D341Med (cell line): ENCODE measurements at regions not wholly inside any gene's neighbourhood (a gene's known extent, or its start where the extent isn't known, plus 50 kb on each side); places are given as distances from the start of the nearest gene placed in this dataset.
"Not testable (repeated sequence)": the region's sequence is repeated elsewhere in the genome, so short reads cannot be mapped to it uniquely, and the experiment has no call there.

Experiments
- DNase-seq: peaks from one replicate; pipeline ENCODE4 v3.0.0; 2012; ENCODE audit warnings: low spot score

DNA sequence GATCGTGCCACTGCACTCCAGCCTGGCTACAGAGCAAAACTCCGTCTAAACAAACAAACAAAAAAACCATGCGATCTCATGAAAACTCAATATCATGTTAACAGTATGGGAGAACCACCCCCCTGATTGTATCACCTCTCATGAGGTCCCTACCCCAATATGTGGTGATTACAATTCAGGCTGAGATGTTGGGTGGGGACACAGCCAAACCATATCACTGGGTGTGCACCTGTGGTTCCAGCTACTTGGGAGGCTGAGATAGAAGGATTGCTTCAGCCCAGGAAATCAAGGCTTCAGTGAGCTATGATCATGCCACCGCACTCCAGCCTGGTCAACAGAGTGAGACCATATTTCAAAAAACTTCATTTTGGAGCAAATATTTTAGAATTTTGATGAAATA lies 1094.7 kb upstream of the CDH8 start:
- no peak for DNase-seq

DNA sequence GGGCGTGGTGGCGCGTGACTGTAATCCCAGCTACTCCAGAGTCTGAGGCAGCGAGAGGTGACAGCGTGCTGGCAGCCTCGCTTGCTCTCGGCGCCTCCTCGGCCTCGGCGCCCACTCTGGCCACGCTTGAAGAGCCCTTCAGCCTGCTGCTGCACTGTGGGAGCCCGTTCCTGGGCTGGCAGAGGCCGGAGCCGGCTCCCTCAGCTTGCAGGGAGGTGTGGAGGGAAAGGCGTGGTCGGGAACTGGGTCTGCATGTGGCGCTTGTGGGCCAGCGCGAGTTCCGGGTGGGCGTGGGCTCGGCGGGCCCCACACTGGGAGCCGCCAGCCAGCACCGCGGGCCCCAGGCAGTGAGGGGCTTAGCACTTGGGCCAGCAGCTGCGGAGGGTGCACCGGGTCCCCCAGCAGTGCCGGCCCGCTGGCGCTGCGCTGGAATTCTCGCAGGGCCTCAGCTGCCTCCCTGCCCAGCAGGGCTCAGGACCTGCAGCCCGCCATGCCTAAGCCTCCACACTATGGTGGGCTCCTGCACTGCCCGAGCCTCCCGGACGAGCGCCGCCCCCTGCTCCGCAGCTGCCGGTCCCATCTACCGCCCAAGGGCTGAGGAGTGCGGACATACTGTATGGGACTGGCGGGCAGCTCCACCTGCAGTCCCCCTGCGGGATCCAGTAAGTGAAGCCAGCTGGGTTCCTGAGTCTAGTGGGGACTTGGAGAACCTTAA lies 1093.3 kb upstream of the CDH8 start:
- no peak for DNase-seq

DNA sequence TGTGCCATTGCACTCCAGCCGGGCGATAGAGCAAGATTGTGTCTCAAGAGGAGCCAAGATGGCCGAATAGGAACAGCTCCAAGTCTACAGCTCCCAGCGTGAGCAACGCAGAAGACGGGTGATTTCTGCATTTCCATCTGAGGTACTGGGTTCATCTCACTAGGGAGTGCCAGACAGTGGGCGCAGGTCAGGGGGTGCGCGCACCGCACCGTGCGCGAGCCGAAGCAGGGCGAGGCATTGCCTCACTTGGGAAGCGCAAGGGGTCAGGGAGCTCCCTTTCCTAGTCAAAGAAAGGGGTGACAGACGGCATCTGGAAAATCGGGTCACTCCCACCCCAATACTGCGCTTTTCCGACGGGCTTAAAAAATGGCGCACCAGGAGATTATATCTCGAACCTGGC lies 1083.7 kb upstream of the CDH8 start:
- not testable (repeated sequence) for DNase-seq

DNA sequence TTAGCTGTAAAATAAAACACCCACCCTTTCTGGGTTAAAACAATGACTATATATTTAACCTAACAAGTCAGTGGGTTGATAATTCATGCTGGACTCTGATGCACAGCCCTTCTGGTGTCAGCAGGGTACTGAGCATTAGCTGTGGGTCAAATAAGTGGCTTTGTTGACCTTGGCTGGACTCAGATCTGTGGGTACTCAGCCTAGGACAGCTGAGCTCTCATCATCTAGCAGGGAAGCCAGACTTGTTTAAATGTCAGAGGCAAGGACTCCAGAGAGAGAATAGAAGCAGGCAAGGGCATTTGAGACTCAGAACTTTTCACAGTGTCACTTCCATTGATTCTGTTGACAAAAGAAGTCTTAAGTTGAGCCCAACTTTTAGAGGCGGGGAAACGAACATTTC lies 1063.8 kb upstream of the CDH8 start:
- no peak for DNase-seq

DNA sequence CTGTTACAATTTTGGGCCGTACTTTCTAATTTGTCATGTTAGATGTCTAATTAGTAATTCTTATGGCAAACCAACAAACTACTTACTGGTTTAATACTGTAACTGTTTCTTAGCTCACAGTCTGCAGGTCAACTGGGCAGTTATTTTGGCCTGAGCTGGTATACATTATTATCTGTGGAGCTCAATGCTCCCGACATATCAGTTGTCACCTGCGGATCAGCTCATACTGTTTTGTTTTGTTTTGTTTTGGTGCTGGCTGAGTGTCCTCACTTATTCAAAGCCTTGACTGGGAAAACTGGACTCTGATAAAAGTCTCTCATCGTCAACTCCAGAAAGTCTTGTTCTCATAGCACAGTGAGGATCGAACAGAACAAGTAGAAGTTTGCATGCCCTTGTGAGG lies 1060.6 kb upstream of the CDH8 start:
- DNase-seq: no peak

DNA sequence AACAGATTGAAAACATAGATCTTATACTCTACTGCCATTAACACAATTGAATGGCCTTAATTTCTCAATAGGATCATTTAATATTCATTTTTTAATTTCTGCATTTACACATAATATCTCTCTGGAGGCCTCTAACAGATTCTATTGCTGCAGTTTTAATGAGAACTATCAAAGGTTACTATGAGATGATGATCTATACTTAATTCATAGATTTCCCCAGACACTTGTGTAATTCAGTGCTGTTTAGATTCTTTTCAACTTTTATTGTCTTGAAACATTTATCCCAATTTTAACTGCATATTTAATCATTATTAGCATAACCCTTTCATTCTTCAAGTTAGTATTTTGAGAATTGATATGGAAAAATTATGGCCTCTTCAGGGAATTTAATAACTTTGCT lies 1056.5 kb upstream of the CDH8 start:
- no peak for DNase-seq

DNA sequence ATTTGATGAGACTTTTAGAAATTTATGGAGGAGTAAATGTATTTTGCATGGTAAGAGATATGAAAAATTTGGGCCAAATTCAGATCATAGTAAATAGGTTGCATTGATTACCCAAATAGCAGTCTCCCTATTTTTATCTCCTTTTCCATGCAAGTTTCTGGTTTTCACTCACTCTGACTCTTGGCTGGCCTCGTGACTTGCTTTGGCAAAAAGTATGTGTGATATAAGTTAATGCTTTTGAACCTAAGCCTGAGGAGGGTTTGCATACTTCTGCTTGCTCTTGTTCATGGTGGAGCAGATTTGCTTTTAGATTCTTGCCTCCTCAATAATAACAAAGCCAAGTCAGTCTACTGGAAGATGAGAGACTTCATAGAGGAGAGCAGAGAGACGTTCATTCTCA lies 1045.9 kb upstream of the CDH8 start:
- no peak for DNase-seq

DNA sequence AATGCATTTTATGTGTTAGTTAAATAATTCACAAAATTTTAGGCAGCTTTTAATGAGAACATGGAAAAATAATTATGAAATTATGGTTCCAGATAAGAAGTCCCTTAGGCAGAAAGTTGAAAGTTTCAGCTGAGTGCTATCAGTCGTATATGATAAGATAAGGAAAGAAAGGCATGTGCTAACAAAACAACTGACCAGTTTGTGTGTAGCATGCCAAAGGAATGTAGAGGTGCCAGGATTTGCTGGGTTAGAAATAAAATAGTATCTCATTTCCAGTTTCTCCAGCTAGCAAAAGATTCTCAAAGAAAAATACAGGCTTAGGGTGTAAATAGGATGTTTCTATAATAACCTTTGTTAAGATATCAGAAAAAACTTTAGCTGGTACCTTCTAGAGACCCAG lies 1044.5 kb upstream of the CDH8 start:
- no peak for DNase-seq

DNA sequence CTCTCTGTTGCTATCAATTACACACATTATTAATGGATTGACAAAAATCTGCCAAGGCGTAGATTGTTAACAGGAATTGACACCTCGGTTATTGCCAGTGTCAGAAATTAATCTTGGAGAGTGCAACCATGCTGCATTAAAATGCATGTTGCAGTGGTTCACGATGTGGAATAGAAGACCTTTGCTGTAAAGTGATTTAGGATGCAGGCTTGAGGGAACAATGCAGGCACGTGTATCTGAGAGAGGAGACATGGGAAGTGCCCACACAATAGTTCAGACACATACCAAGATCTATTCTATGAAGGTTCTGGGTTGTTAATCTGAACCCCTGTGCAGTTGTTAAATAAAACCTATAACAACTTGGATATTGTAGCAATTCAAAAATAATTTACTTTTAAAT lies 1032.8 kb upstream of the CDH8 start:
- DNase-seq: no peak

DNA sequence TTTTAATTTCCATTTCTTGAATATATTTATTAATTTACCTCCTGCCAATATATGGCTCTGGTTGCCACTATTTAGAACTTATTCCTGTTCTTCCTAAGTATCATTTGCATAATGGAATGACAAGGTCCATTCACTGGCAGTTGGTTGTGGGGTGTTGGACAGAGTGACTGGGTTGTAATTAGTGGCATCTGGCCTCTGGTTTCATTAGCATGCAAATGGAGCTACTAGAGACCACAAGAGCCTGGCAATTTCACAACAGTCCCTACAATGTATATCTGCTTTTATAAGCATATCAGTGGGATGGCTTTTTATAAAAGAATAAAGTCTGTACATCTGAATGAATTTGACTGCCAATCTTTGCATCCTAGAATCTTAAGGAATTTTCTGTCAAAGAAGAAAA lies 1030.9 kb upstream of the CDH8 start:
- DNase-seq: no peak

DNA sequence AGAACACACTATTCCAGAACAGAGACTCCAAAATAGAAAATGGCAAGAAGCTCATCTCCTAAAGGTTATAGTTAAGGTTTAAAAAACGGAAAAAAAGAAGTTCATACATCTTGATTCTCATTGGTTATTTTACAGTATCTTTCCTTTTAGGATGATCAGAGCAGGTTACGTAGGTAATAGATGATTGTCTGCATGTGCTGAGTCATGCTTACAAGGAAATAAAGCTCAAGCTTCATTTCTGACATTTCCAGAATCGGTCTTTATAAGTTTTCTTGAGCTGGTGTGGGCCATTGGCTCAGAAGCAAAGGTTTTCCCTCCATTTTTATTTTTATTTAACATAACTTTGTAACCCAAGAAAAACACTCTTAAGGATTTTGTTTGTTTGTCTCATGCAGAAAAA lies 1030.3 kb upstream of the CDH8 start:
- no peak for DNase-seq

DNA sequence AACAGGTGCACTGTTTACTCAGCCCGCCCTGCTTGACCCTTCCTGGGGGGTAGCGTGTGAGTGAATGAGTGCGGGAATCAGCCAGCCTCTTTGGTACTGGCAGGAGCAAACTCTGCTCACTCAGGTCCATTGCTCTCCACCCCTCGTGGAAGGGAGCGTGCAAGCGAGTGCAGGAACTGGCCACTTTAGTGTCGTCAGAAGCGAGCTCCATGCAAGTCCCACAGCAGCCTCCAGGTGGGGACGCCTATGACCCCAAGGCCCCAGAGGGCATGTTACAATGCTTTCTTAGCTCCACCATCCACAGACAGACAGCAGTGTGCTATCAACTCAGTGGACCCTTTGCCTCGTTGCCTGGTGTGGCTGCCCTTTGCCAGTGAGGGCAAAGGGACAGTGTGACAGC lies 1025.1 kb upstream of the CDH8 start:
- no peak for DNase-seq

DNA sequence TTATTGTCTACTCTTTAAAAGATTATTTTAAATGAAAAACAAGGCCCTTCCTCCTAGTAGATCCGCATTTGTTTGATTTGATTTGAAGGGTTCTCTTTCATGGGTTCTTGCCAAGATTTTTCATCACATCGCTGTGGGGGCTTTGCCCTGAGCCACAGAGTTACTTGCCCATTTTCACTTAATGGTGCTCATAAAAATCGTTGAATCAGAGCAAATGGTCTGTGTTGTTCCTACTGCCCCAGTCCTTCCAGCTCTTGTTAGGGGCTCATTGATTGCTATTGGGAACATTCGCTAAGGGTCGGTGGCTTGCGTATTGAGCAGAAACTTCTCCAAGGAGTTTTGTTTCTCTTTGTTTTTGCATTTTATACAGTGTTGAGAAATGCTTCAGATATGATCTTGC lies 1023.4 kb upstream of the CDH8 start:
- DNase-seq: no peak

DNA sequence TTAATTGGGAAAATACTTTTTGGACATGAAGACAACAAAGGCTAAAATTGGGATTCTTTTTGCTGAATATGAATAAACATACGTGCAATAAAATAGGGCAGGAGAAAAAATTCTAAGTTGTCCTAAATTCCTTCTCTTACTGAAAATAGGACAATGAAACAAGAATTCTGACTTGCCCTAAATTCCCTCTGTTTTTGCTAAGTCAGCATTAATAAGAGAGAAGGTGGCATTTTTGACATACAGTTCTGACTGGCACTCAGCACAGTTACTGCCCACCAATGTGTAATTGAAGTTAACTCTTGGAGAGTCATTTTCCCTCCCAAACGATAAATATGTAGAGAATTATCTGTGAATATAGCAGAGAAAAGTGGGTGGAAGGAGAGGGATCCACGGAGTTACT lies 1021.1 kb upstream of the CDH8 start:
- no peak for DNase-seq

DNA sequence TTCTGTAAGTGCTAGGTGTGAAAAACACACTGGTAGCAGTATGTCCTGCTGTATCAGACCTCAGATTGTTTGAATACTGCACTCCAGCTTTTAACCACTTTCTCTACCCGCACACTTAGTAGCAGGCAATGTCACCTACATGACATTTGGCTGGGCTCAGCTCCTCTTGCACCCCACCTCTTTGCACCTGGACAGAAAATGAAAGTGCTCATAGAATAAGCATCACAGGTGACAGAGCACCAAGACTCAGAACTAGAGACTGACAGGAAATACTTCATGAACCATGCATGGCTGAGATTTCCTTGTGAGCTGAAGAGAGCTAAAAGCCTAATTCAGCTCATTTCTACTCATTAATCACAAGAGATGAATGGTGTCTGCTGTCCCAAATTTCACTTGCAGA lies 1014.2 kb upstream of the CDH8 start:
- no peak for DNase-seq

DNA sequence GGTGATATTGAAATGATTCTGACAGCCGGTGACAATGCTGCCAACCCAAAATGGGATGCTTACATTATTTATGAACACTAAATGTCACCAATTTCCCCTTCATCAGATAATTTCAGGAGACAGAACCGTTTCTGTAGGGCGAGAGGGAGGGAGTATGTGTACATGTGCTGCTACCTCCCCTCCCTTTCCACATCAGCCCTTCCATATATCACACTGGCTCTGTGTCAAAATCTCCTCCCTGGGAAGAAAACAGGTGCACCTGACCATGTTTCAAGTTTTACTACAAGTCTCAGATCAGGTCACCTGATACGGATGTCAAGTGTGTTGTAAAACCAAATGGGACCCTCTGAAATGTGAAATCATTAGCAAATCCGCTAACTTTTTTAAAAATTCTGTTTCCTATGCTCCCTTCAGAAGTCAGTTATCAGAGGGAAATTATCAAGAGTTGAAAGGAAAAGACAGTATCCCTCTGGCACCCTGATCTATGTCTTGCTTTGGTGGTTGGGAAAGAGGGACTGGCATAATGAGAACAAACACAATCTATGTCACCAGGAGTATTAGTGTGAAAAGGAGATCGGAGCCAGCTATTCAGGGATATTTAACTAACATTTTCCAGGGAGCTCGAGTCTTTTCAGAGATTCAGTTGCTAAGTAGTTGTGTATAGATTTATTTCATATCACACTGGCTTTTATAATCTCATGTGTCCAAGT lies 1002.3 kb upstream of the CDH8 start:
- DNase-seq: no peak

DNA sequence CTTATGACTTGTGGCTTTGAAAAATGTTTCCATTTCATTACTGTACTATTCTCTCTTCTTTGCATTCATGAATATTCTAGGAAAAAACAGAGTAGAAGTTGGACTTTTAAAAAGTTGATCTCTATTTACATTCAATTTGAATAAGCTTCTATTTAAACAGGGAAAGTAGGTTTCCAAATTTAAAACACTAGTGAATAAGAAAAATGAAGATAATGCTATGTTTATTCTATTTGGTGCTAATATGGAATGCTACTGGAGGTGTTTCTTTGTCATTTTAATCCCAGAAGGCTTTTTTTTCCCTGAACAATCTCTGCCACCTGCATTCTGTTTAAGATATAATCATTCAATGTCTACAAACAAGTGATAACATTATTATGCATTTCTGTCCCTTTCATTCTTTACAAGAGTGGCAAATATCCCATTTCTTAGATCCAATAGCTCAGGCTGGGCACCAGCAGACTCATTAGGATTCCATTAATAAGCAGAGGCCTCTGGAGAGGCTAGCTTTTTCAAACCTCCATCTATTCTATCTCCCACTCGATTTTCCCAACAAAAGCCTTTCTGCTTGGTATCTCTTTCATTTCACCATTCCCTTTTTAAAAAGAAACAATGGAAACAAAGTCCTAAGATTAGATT lies 1001.6 kb upstream of the CDH8 start:
- no peak for DNase-seq

DNA sequence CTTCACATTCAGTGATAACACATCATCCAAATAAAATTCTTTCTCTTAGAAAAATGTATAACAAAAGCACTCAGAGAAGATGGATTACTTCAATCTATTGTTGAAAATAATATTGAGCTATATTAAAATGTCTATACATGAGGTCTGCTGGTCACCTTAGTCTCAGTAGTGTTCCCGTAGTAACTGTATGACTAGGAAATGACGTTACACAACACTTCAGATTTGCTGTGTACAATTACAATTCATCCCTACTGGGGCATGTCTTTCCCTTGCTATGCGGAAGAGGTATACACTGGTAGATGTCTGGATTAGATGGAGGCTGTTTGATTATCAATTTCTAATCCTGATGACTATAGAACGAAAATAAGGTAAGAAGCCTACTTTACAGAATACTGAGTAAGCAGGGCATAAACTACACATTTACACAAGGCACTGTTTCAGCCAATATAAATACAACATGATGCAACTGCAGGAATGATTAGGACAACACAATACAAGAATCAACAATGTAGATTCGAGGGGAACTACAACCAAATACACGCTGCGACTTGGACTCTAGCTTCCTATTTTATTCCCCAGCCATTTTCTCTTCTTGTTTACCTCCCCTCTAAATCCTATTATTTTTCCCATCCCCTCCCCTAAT lies 982.5 kb upstream of the CDH8 start:
- no peak for DNase-seq

DNA sequence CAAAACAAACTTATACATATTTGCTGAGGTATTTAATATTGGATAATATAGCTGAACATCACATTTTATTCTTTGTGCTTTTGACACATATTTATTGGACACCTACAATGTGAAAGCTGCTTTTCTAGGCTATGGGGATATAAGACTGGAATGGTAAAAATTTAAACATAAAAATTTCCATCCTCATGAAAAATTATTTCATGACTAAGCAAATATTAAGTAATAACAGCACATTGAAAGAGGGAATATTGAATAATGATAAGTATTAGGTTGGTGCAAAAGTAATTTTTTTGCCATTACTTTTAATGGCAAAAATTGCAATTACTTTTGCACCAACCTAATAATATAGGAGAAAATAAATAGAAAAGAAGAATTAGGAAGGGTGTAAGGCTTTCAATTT lies 972.5 kb upstream of the CDH8 start:
- no peak for DNase-seq

DNA sequence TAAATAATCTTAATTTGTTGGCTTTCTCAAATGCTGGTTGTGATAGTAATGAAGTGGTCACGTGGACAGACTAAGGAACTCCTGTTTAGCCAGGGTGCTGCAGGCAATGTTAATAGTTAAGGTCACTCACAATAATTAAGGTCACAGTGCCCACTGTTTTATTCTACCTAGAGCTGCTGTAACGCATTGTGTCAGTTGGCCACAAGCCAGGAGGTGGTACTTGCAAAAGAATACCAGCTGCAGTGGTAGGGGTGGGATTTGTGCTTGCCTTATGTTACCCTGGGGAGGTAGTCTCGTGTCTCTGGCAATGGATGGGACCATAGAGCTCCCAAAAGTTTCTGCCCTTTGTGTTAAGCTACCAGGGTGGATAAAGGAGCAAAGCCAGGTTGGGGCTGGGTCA lies 969.1 kb upstream of the CDH8 start:
- DNase-seq: no peak

DNA sequence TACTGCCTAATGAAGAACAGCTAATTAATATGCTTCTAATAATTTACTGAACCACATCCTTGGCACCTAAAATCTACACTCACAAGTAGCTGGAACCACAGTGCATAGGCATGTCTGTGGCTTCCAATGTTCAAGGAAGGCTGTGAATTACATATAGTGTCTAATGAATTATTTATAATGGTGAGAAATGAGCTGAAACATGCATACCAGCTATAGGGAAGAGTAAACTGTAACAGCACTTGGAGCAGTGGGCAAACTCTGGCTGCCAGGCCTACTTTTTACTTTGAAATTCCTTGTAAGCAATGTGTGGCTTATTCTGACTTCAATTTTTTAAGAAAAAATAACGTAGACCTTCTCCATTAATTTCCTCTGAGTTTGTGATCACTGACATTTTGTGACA lies 953.2 kb upstream of the CDH8 start:
- DNase-seq: no peak

DNA sequence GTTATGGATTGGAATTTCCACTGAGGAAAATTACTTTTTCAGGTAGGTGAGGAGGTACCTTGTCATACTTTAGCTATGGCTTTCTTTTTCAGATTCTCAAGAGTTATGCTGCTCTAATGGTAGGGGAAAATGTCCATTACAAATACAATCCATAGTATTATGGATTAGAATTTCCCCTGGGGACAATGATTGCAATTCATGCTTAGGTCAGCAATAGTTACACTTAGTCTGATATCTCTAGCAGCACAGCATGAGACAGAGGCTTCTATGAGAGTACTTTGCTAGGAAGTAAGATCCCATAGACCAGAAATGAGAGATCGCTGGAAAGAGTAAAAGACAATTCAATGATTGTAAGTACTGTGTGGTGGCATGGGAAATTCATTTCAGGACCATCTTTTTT lies 949.5 kb upstream of the CDH8 start:
- DNase-seq: no peak

DNA sequence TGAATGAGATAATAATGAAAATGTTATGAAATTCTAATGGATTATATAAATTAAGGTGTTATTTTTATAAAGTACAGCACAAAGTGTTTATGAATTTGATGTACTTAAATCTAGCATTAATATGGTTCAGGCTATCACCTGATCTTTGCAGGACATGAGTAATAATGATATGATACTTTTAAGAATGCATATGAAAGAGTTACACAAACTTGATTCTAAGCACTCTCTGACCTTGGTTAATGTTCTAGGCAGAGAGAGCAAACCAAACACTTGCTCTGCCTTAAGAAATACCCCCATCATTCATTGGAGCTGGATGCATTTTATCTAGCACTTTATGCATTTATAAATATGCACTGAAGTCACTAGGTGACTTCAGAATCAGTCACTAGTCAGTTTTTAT lies 942.2 kb upstream of the CDH8 start:
- DNase-seq: no peak
